PC-9 (cell line): ENCODE measurements at regions not wholly inside any gene's neighbourhood (a gene's known extent, or its start where the extent isn't known, plus 50 kb on each side); places are given as distances from the start of the nearest gene placed in this dataset.

ENCODE experiments used
- BruUV-seq: library from RNA; stranded (reverse); fragments of 400-500 nt; replicated peaks from 2 replicates; lab custom pipeline; 2021; lab: Mats Ljungman, UMichigan
- CTCF ChIA-PET: fragments of 300-600 bp; sonication (Branson Sonifier 250); formaldehyde crosslinking; loops from one replicate; lab custom pipeline; 2022; ENCODE audit warnings: antibody characterized with exemption; lab: Charles Lee
- POLR2A ChIA-PET: fragments of 300-600 bp; sonication (Branson Sonifier 250); formaldehyde crosslinking; loops from one replicate; lab custom pipeline; 2022; ENCODE audit warnings: antibody characterized with exemption; ENCODE audit not compliant: unreplicated experiment; lab: Charles Lee
- DNase-seq, 2 experiments: peaks; one replicate each; pipeline versions ENCODE4 v3.0.0 to v3.0.0-alpha.2; 2015 to 2022; ENCODE audit warnings: mixed read lengths in 1 of 2
- H2AFZ ChIP-seq: fragments of 200-600 bp; sonication (generic); 2 replicates; pipeline ENCODE4 v1.8.1; 2017; ENCODE audit warnings: antibody characterized with exemption
- H3F3A ChIP-seq: fragments of 200-600 bp; sonication (generic); 2 replicates; pipeline ENCODE4 v1.8.1; 2017; ENCODE audit warnings: antibody characterized with exemption, mild to moderate bottlenecking, low read depth; ENCODE audit not compliant: insufficient read depth
- H3K27ac ChIP-seq: fragments of 200-600 bp; sonication (generic); 2 replicates; pipeline ENCODE4 v1.6.1; 2016; ENCODE audit warnings: mixed run types
- H3K27me3 ChIP-seq: fragments of 200-600 bp; sonication (generic); 2 replicates; pipeline ENCODE4 v1.6.1; 2016; ENCODE audit warnings: low read depth, mixed run types; ENCODE audit not compliant: insufficient read depth
- H3K36me3 ChIP-seq: fragments of 200-600 bp; sonication (generic); 2 replicates; pipeline ENCODE4 v1.6.1; 2016; ENCODE audit warnings: low read depth, mixed run types
- H3K4me1 ChIP-seq: fragments of 200-600 bp; sonication (generic); replicated peaks from 2 replicates; pipeline ENCODE4 v1.6.1; 2016; ENCODE audit warnings: mixed run types; ENCODE audit not compliant: insufficient read depth
- H3K4me2 ChIP-seq: fragments of 200-600 bp; sonication (generic); 2 replicates; pipeline ENCODE4 v1.6.1; 2017; ENCODE audit warnings: mixed run types
- H3K4me3 ChIP-seq: fragments of 200-600 bp; sonication (generic); 2 replicates; pipeline ENCODE4 v1.6.1; 2016; ENCODE audit warnings: mixed run types
- H3K79me2 ChIP-seq: fragments of 200-600 bp; sonication (generic); 2 replicates; pipeline ENCODE4 v1.6.1; 2017; ENCODE audit warnings: low read depth, mixed run types
- H3K9me2 ChIP-seq: fragments of 200-600 bp; sonication (generic); 2 replicates; pipeline ENCODE4 v1.8.1; 2017; ENCODE audit warnings: mild to moderate bottlenecking; ENCODE audit not compliant: insufficient read depth
- H3K9me3 ChIP-seq: fragments of 200-600 bp; sonication (generic); 2 replicates; pipeline ENCODE4 v1.8.1; 2016; ENCODE audit warnings: low read depth; ENCODE audit not compliant: insufficient read depth
- H4K20me1 ChIP-seq: fragments of 200-600 bp; sonication (generic); 2 replicates; pipeline ENCODE4 v1.8.1; 2017; ENCODE audit not compliant: insufficient read depth
- EZH2 ChIP-seq: fragments of 200-600 bp; sonication (generic); IDR thresholded peaks from 2 replicates; pipeline ENCODE4 v1.8.0; 2017; ENCODE audit warnings: antibody characterized with exemption, low read depth
- intact Hi-C: fragments of 100-400 bp; cut with micrococcal nuclease; formaldehyde crosslinking; loops from one replicate; pipeline ENCODE4 v1.10.0; 2022; ENCODE audit not compliant: unreplicated experiment
- TF ChIP-seq, protein P1 (sequence below): fragments of 200-600 bp; sonication (generic); conservative IDR thresholded peaks from 2 replicates; pipeline ENCODE4 v1.6.1; 2017; ENCODE audit warnings: mixed run types, antibody characterized with exemption, mild to moderate bottlenecking, moderate library complexity

- Histone ChIP-seq H3F3A (no peaks in the 10 kb centered on the region), H3K36me3 (no peaks in the 10 kb centered on the region), H3K9me2 (no peaks in the 10 kb centered on the region), H2AFZ (no peak overlapping the region), H3K4me2 (no peak overlapping the region), H3K9me3 (no peaks in the 10 kb centered on the region), H3K4me1 (no peaks in the 10 kb centered on the region), H4K20me1 (no peaks in the 10 kb centered on the region), H3K79me2 (no peaks in the 10 kb centered on the region), H3K27me3 (peaks cover 83% of the 10 kb centered on the region), H3K4me3 (no peak overlapping the region), H3K27ac (no peak overlapping the region)
- TF ChIP-seq, protein P1, sequence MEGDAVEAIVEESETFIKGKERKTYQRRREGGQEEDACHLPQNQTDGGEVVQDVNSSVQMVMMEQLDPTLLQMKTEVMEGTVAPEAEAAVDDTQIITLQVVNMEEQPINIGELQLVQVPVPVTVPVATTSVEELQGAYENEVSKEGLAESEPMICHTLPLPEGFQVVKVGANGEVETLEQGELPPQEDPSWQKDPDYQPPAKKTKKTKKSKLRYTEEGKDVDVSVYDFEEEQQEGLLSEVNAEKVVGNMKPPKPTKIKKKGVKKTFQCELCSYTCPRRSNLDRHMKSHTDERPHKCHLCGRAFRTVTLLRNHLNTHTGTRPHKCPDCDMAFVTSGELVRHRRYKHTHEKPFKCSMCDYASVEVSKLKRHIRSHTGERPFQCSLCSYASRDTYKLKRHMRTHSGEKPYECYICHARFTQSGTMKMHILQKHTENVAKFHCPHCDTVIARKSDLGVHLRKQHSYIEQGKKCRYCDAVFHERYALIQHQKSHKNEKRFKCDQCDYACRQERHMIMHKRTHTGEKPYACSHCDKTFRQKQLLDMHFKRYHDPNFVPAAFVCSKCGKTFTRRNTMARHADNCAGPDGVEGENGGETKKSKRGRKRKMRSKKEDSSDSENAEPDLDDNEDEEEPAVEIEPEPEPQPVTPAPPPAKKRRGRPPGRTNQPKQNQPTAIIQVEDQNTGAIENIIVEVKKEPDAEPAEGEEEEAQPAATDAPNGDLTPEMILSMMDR, result no peak
- TF ChIP-seq EZH2, result no peak
- no TSS peak for BruUV-seq
- intact Hi-C loops, result no loop called here
- CTCF ChIA-PET, result no interaction called here
- DNase-seq, result no peak
- POLR2A ChIA-PET, result no interaction called here
Observed at GRCh38 chr22:49170053-49170452, 657.6 kb downstream of the BRD1 start.

- Histone ChIP-seq H3K27me3 (peaks cover 79% of the 10 kb centered on the region), H3K27ac (no peak overlapping the region), H3K4me2 (no peak overlapping the region), H3K9me3 (no peaks in the 10 kb centered on the region), H3K9me2 (no peaks in the 10 kb centered on the region), H3K4me3 (no peak overlapping the region), H3K4me1 (no peaks in the 10 kb centered on the region), H3F3A (no peaks in the 10 kb centered on the region), H3K36me3 (no peaks in the 10 kb centered on the region), H2AFZ (no peak overlapping the region), H3K79me2 (no peaks in the 10 kb centered on the region), H4K20me1 (no peaks in the 10 kb centered on the region)
- no TSS peak for BruUV-seq
- POLR2A ChIA-PET, result no interaction called here
- CTCF ChIA-PET, result no interaction called here
- intact Hi-C loops, result no loop called here
- no peak for TF ChIP-seq EZH2
- TF ChIP-seq, protein P1, result no peak
- DNase-seq, result no peak
Observed at GRCh38 chr22:49169074-49169744, 658.5 kb downstream of the BRD1 start.

- no peak overlapping the region for H3K4me2 ChIP-seq
- intact Hi-C loops, result no loop called here
- no peak overlapping the region for H2AFZ ChIP-seq
- BruUV-seq, result no TSS peak
- no peak overlapping the region for H3K27ac ChIP-seq
- H3K4me3 ChIP-seq, result no peak overlapping the region
- DNase-seq, result no peak
- H3F3A ChIP-seq, result no peaks in the 10 kb centered on the region
- H3K4me1 ChIP-seq, result no peaks in the 10 kb centered on the region
- H3K79me2 ChIP-seq, result no peaks in the 10 kb centered on the region
- no peaks in the 10 kb centered on the region for H3K9me2 ChIP-seq
- POLR2A ChIA-PET, result no interaction called here
- H3K36me3 ChIP-seq, result no peaks in the 10 kb centered on the region
- CTCF ChIA-PET, result no interaction called here
- peaks cover 82% of the 10 kb centered on the region for H3K27me3 ChIP-seq
- TF ChIP-seq, protein P1, result no peak
- no peak for TF ChIP-seq EZH2
- H4K20me1 ChIP-seq, result no peaks in the 10 kb centered on the region
- H3K9me3 ChIP-seq, result no peaks in the 10 kb centered on the region
Observed at GRCh38 chr22:49168219-49168813, 659.4 kb downstream of the BRD1 start.
